HCT116 (cell line): ENCODE measurements at regions not wholly inside any gene's neighbourhood (a gene's known extent, or its start where the extent isn't known, plus 50 kb on each side); places are given as distances from the start of the nearest gene placed in this dataset.

ENCODE experiments used
- ATAC-seq: fragments of 200-7000 bp; cut with Tn5 transposase; 2 replicates; pipeline ENCODE4 v1.9.1; 2020; ENCODE audit warnings: mild to moderate bottlenecking, moderate library complexity
- BruUV-seq: library from RNA; stranded (reverse); fragments of 400-500 nt; replicated peaks from 2 replicates; lab custom pipeline; 2021; lab: Mats Ljungman, UMichigan
- CTCF ChIA-PET: fragments of 300-600 bp; sonication (Branson Sonifier 250); formaldehyde crosslinking; loops from one replicate; lab custom pipeline; 2021; ENCODE audit warnings: antibody characterized with exemption; lab: Charles Lee
- POLR2A ChIA-PET: fragments of 300-600, 350-600 bp; sonication (Branson Sonifier 250); formaldehyde crosslinking; loops from one replicate; lab custom pipeline; 2021; ENCODE audit warnings: antibody characterized with exemption; lab: Charles Lee
- RAD21 ChIA-PET, 2 experiments: fragments of 300-600 bp; sonication (Branson Sonifier 250); formaldehyde crosslinking; loops; one replicate each; lab custom pipeline; 2023; ENCODE audit warnings: low total read pairs in 2 of 2; ENCODE audit not compliant: uncharacterized antibody in 2 of 2, unreplicated experiment in 2 of 2, low non-redundant PET in 1 of 2; lab: Charles Lee
- DNase-seq: peaks from one replicate; pipeline ENCODE4 v3.0.0-alpha.2; 2010; ENCODE audit warnings: low read depth, low spot score
- H2AFZ ChIP-seq: fragments of 200-600 bp; shearing (Covaris generic), sonication (generic); 2 replicates; pipeline ENCODE4 v1.6.1; 2017; ENCODE audit warnings: low read depth, mixed run types, mixed read lengths, antibody characterized with exemption, low read length; ENCODE audit not compliant: poor library complexity, severe bottlenecking
- H3K27ac ChIP-seq: 2 replicates; pipeline ENCODE4 v1.5.1; 2012; ENCODE audit warnings: low read depth, low read length
- H3K27me3 ChIP-seq: fragments of 200-600 bp; sonication (generic); 2 replicates; pipeline ENCODE4 v1.6.1; 2016; ENCODE audit warnings: mixed run types, low read length, mixed read lengths; ENCODE audit not compliant: insufficient read depth
- H3K36me3 ChIP-seq, 2 experiments: fragments of 200-500 bp in 1 of 2; fragments of 200-600 bp in 1 of 2; sonication (Bioruptor generic) in 1 of 2; sonication (generic) in 1 of 2; 2 replicates each; pipeline versions ENCODE4 v1.5.1 to v1.6.1; 2014 to 2016; ENCODE audit warnings: low read length in 2 of 2, inconsistent platforms in 1 of 2, mixed read lengths in 1 of 2, mixed run types in 1 of 2; ENCODE audit not compliant: insufficient read depth in 2 of 2, control insufficient read depth in 1 of 2
- H3K4me1 ChIP-seq, 2 experiments: fragments of 200-600 bp in 1 of 2; sonication (generic) in 1 of 2; 2 replicates each; pipeline versions ENCODE4 v1.5.1 to v1.6.1; 2012 to 2017; ENCODE audit warnings: low read length in 2 of 2, inconsistent platforms in 1 of 2, mild to moderate bottlenecking in 1 of 2, mixed read lengths in 1 of 2, mixed run types in 1 of 2, moderate library complexity in 1 of 2; ENCODE audit not compliant: insufficient read depth in 2 of 2, control insufficient read depth in 1 of 2
- H3K4me2 ChIP-seq: fragments of 200-600 bp; sonication (generic); 2 replicates; pipeline ENCODE4 v1.6.1; 2017; ENCODE audit warnings: mixed run types, low read length, mixed read lengths
- H3K4me3 ChIP-seq, 2 experiments: fragments of 200-600 bp in 1 of 2; sonication (generic) in 1 of 2; replicated peaks in 1 of 2; 2 replicates each; pipeline ENCODE4 v1.5.1; 2011 to 2016; ENCODE audit warnings: low read length in 2 of 2, control low read depth in 1 of 2, low read depth in 1 of 2, mild to moderate bottlenecking in 1 of 2, mixed read lengths in 1 of 2, mixed run types in 1 of 2
- H3K79me2 ChIP-seq: fragments of 200-600 bp; sonication (generic); 2 replicates; pipeline ENCODE4 v1.6.1; 2017; ENCODE audit warnings: mild to moderate bottlenecking, mixed run types, low read length, moderate library complexity, mixed read lengths; ENCODE audit not compliant: insufficient read depth
- H3K9ac ChIP-seq: fragments of 200-600 bp; sonication (generic); 2 replicates; pipeline ENCODE4 v1.6.1; 2016; ENCODE audit warnings: low read length, mixed read lengths
- H3K9me2 ChIP-seq: fragments of 200-600 bp; sonication (generic), shearing (Covaris generic); 2 replicates; pipeline ENCODE4 v1.6.1; 2017; ENCODE audit warnings: mixed run types, mild to moderate bottlenecking, moderate library complexity; ENCODE audit not compliant: insufficient read depth
- H3K9me3 ChIP-seq, 2 experiments: fragments of 200-500 bp in 1 of 2; fragments of 200-600 bp in 1 of 2; sonication (Bioruptor generic) in 1 of 2; sonication (generic) in 1 of 2; 2 replicates each; pipeline ENCODE4 v1.6.1; 2014 to 2017; ENCODE audit warnings: low read length in 2 of 2, mixed read lengths in 2 of 2, inconsistent platforms in 1 of 2, low read depth in 1 of 2, mild to moderate bottlenecking in 1 of 2, mixed run types in 1 of 2, moderate library complexity in 1 of 2; ENCODE audit not compliant: control insufficient read depth in 1 of 2, insufficient read depth in 1 of 2
- H4K20me1 ChIP-seq: fragments of 200-600 bp; sonication (generic), shearing (Covaris generic); 2 replicates; pipeline ENCODE4 v1.6.1; 2017; ENCODE audit warnings: mixed run types, mild to moderate bottlenecking, moderate library complexity; ENCODE audit not compliant: insufficient read depth
- ATF3 ChIP-seq: IDR thresholded peaks from 2 replicates; pipeline ENCODE4 v1.6.1; 2012
- MAX ChIP-seq: IDR thresholded peaks from 2 replicates; pipeline ENCODE4 v1.6.1; 2012
- POLR2A ChIP-seq: IDR thresholded peaks from 2 replicates; pipeline ENCODE4 v1.7.0; 2011; ENCODE audit warnings: borderline replicate concordance; ENCODE audit not compliant: insufficient read depth, insufficient read length; ENCODE audit errors: extremely low read depth
- RAD21 ChIP-seq: IDR thresholded peaks from 2 replicates; pipeline ENCODE4 v1.6.1; 2012; ENCODE audit warnings: low read depth, mild to moderate bottlenecking
- SIN3A ChIP-seq: IDR thresholded peaks from 2 replicates; pipeline ENCODE4 v1.6.1; 2012; ENCODE audit warnings: low read depth
- SP1 ChIP-seq: IDR thresholded peaks from 2 replicates; pipeline ENCODE4 v1.6.1; 2012; ENCODE audit warnings: low read depth
- TCF7L2 ChIP-seq: IDR thresholded peaks from 2 replicates; pipeline ENCODE4 v1.7.0; 2011; ENCODE audit warnings: borderline replicate concordance, inconsistent platforms; ENCODE audit not compliant: insufficient read depth, insufficient read length; ENCODE audit errors: extremely low read depth
- YY1 ChIP-seq: IDR thresholded peaks from 2 replicates; pipeline ENCODE4 v1.6.1; 2011; ENCODE audit warnings: low read length, low read depth, moderate library complexity, mild to moderate bottlenecking; ENCODE audit not compliant: insufficient replicate concordance; ENCODE audit errors: extremely low read depth
- ZBTB33 ChIP-seq: IDR thresholded peaks from 2 replicates; pipeline ENCODE4 v1.6.1; 2011; ENCODE audit warnings: mild to moderate bottlenecking, low read length, moderate library complexity; ENCODE audit not compliant: insufficient replicate concordance; ENCODE audit errors: extremely low read depth
- ZFX ChIP-seq: fragments of 450-650 bp; IDR thresholded peaks from 2 replicates; pipeline ENCODE4 v1.6.1; 2017
- intact Hi-C: fragments of 100-400 bp; cut with micrococcal nuclease; formaldehyde crosslinking; loops from 2 replicates; pipeline ENCODE4 v1.10.0; 2022
- TF ChIP-seq, protein P1 (sequence below): IDR thresholded peaks from 2 replicates; pipeline ENCODE4 v1.6.1; 2012; ENCODE audit warnings: low read depth
- TF ChIP-seq, protein P2 (sequence below), 3 experiments: fragments of 200-600 bp in 1 of 3; sonication (generic) in 1 of 3; IDR thresholded peaks in 2 of 3; conservative IDR thresholded peaks in 1 of 3; 2 replicates each; pipeline ENCODE4 v1.5.1; 2012 to 2017; ENCODE audit warnings: low read depth in 2 of 3, low read length in 2 of 3, antibody characterized with exemption in 1 of 3, borderline replicate concordance in 1 of 3, control low read depth in 1 of 3, mild to moderate bottlenecking in 1 of 3, mixed read lengths in 1 of 3, mixed run types in 1 of 3, moderate library complexity in 1 of 3; ENCODE audit not compliant: insufficient read depth in 1 of 3

DNA sequence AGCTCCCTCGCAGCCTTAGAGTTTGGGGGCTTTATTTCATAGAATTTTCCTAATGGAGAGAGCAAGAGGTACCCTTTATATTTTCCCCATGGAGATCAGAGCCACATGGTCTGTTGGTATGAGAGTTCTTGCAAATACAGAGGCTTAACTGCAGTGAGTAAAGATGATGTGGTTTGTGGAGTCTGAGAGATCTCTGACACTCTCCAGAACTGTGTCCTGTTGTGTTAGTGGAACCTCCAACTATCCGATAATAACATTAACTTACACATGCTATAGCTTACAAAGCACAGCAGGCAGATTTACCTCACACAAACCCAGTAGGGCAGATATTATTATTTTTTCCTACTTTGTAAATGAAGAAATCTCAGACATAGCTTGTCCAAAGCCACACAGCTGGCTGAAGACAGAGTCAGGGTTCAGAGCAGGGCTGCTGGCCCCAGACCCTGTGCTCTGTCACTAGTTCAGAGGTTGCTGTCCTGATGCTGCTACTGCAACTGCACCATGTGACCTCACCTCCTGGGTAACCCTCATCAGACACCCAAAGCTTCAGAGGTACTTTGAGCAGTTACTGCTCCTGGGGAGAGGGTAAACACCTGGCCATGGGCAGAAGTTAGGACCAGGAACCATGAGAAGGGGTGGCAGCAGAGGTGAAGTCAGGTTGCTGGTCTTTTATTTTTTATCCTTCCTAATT is 384.8 kb upstream of the PROX1 start:
- CTCF ChIA-PET: no interaction called here
- no peak overlapping the region for H3K4me3 ChIP-seq
- TF ChIP-seq TCF7L2 (no peak), MAX (no peak), POLR2A (no peak), YY1 (no peak), ZBTB33 (no peak), RAD21 (no peak), ATF3 (no peak), SIN3A (no peak), SP1 (no peak), ZFX (no peak)
- TF ChIP-seq, protein P1, sequence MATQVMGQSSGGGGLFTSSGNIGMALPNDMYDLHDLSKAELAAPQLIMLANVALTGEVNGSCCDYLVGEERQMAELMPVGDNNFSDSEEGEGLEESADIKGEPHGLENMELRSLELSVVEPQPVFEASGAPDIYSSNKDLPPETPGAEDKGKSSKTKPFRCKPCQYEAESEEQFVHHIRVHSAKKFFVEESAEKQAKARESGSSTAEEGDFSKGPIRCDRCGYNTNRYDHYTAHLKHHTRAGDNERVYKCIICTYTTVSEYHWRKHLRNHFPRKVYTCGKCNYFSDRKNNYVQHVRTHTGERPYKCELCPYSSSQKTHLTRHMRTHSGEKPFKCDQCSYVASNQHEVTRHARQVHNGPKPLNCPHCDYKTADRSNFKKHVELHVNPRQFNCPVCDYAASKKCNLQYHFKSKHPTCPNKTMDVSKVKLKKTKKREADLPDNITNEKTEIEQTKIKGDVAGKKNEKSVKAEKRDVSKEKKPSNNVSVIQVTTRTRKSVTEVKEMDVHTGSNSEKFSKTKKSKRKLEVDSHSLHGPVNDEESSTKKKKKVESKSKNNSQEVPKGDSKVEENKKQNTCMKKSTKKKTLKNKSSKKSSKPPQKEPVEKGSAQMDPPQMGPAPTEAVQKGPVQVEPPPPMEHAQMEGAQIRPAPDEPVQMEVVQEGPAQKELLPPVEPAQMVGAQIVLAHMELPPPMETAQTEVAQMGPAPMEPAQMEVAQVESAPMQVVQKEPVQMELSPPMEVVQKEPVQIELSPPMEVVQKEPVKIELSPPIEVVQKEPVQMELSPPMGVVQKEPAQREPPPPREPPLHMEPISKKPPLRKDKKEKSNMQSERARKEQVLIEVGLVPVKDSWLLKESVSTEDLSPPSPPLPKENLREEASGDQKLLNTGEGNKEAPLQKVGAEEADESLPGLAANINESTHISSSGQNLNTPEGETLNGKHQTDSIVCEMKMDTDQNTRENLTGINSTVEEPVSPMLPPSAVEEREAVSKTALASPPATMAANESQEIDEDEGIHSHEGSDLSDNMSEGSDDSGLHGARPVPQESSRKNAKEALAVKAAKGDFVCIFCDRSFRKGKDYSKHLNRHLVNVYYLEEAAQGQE: no peak
- TF ChIP-seq, protein P2, sequence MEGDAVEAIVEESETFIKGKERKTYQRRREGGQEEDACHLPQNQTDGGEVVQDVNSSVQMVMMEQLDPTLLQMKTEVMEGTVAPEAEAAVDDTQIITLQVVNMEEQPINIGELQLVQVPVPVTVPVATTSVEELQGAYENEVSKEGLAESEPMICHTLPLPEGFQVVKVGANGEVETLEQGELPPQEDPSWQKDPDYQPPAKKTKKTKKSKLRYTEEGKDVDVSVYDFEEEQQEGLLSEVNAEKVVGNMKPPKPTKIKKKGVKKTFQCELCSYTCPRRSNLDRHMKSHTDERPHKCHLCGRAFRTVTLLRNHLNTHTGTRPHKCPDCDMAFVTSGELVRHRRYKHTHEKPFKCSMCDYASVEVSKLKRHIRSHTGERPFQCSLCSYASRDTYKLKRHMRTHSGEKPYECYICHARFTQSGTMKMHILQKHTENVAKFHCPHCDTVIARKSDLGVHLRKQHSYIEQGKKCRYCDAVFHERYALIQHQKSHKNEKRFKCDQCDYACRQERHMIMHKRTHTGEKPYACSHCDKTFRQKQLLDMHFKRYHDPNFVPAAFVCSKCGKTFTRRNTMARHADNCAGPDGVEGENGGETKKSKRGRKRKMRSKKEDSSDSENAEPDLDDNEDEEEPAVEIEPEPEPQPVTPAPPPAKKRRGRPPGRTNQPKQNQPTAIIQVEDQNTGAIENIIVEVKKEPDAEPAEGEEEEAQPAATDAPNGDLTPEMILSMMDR (IDR thresholded peaks at IDR 0.05 in 2 of 3, conservative IDR thresholded peaks at IDR 0.05 in 1 of 3; ENCODE audit: borderline replicate concordance in 1 of 3, insufficient read depth in 1 of 3, low read depth in 2 of 3, low read length in 2 of 3): no peak
- TF ChIP-seq, all 23 proteins: peak for 0
- no TSS peak for BruUV-seq
- H3K36me3 ChIP-seq: no peaks in the 10 kb centered on the region
- no peak overlapping the region for H2AFZ ChIP-seq
- H3K27ac ChIP-seq: no peak overlapping the region
- no peaks in the 10 kb centered on the region for H3K4me1 ChIP-seq
- H3K9me2 ChIP-seq: no peaks in the 10 kb centered on the region; the same call in 1 of the 2 replicates
- ChIA-PET RAD21 (no interaction called here), POLR2A (no interaction called here)
- ATAC-seq: no peak
- intact Hi-C loops: no loop called here
- no peak for DNase-seq
- H3K9ac ChIP-seq: no peak overlapping the region
- H3K4me2 ChIP-seq: no peak overlapping the region
- H3K79me2 ChIP-seq: no peaks in the 10 kb centered on the region
- no peaks in the 10 kb centered on the region for H4K20me1 ChIP-seq
- no peaks in the 10 kb centered on the region for H3K9me3 ChIP-seq
- H3K27me3 ChIP-seq: peaks cover 14% of the 10 kb centered on the region; the same call in 1 of the 2 replicates
